Panc1 (cell line): ENCODE measurements at regions not wholly inside any gene's neighbourhood (a gene's known extent, or its start where the extent isn't known, plus 50 kb on each side); places are given as distances from the start of the nearest gene placed in this dataset.

Source experiments
- ATAC-seq: fragments of 200-7000 bp; cut with Tn5 transposase; 2 replicates; pipeline ENCODE4 v1.9.1; 2020; ENCODE audit warnings: mild to moderate bottlenecking, moderate library complexity
- BruUV-seq: library from RNA; stranded (reverse); fragments of 400-500 nt; replicated peaks from 2 replicates; lab custom pipeline; 2021; lab: Mats Ljungman, UMichigan
- CTCF ChIA-PET: fragments of 300-600 bp; sonication (Branson Sonifier 250); formaldehyde crosslinking; loops from one replicate; lab custom pipeline; 2022; ENCODE audit warnings: antibody characterized with exemption; lab: Charles Lee
- POLR2A ChIA-PET: fragments of 300-600 bp; sonication (Branson Sonifier 250); formaldehyde crosslinking; loops from one replicate; lab custom pipeline; 2022; ENCODE audit warnings: antibody characterized with exemption; lab: Charles Lee
- DNase-seq: peaks from one replicate; pipeline ENCODE4 v3.0.0-alpha.2; 2010; ENCODE audit warnings: low read depth, low spot score
- H3K27ac ChIP-seq: 2 replicates; pipeline ENCODE4 v1.5.1; 2011; ENCODE audit warnings: mild to moderate bottlenecking, low read length, inconsistent platforms
- H3K27me3 ChIP-seq: fragments of 200-500 bp; sonication (Bioruptor generic); 2 replicates; pipeline ENCODE4 v1.6.0; 2014; ENCODE audit warnings: low read length, inconsistent platforms; ENCODE audit not compliant: control insufficient read depth, insufficient read depth
- H3K36me3 ChIP-seq: fragments of 200-500 bp; sonication (Bioruptor generic); 2 replicates; pipeline ENCODE4 v1.5.1; 2014; ENCODE audit warnings: inconsistent platforms, mild to moderate bottlenecking, low read length, moderate library complexity; ENCODE audit not compliant: control insufficient read depth, insufficient read depth
- H3K4me1 ChIP-seq: 2 replicates; pipeline ENCODE4 v1.5.1; 2011; ENCODE audit warnings: inconsistent platforms, mild to moderate bottlenecking, low read length, moderate library complexity; ENCODE audit not compliant: control insufficient read depth, insufficient read depth
- H3K4me3 ChIP-seq, 2 experiments: 2 replicates each; pipeline ENCODE4 v1.5.1; 2011 to 2012; ENCODE audit warnings: low read depth in 2 of 2, low read length in 2 of 2, mild to moderate bottlenecking in 2 of 2, inconsistent platforms in 1 of 2, moderate library complexity in 1 of 2
- H3K9me3 ChIP-seq: fragments of 200-500 bp; sonication (Bioruptor generic); 2 replicates; pipeline ENCODE4 v1.5.1; 2014; ENCODE audit warnings: low read depth, mild to moderate bottlenecking, inconsistent platforms, low read length, moderate library complexity; ENCODE audit not compliant: control insufficient read depth, insufficient read depth
- CTCF ChIP-seq: fragments of 450-650 bp; IDR thresholded peaks from 2 replicates; pipeline ENCODE4 v1.5.1; 2017; ENCODE audit warnings: mild to moderate bottlenecking
- POLR2AphosphoS5 ChIP-seq: IDR thresholded peaks from 2 replicates; pipeline ENCODE4 v1.6.1; 2012; ENCODE audit warnings: mild to moderate bottlenecking, low read depth, low read length, moderate library complexity
- REST ChIP-seq, 2 experiments: IDR thresholded peaks; 2 replicates each; pipeline ENCODE4 v1.6.1; 2011 to 2012; ENCODE audit warnings: low read depth in 2 of 2, control low read depth in 1 of 2, low read length in 1 of 2, mild to moderate bottlenecking in 1 of 2, moderate library complexity in 1 of 2; ENCODE audit not compliant: insufficient read depth in 1 of 2
- SIN3A ChIP-seq: IDR thresholded peaks from 2 replicates; pipeline ENCODE4 v1.6.1; 2012; ENCODE audit warnings: low read depth, mild to moderate bottlenecking, low read length, moderate library complexity, borderline replicate concordance; ENCODE audit not compliant: insufficient read depth
- TCF7L2 ChIP-seq: IDR thresholded peaks from 2 replicates; pipeline ENCODE4 v1.6.1; 2011; ENCODE audit warnings: mild to moderate bottlenecking, low read depth, low read length, inconsistent platforms
- in situ Hi-C: cut with HindIII; loops from 2 replicates; pipeline ENCODE4 v1.10.0; 2016; ENCODE audit warnings: low sequenced_read_pairs, low pct_unique_long_range_greater_than_20kb
- intact Hi-C: fragments of 100-400 bp; cut with micrococcal nuclease; formaldehyde crosslinking; loops from one replicate; pipeline ENCODE4 v1.10.0; 2022; ENCODE audit not compliant: unreplicated experiment

- ChIA-PET POLR2A (no interaction called here), CTCF (no interaction called here)
- no peaks in the 10 kb centered on the region for H3K27me3 ChIP-seq
- H3K36me3 ChIP-seq: no peaks in the 10 kb centered on the region
- in situ Hi-C loops: no loop called here
- H3K4me3 ChIP-seq: no peak overlapping the region
- H3K27ac ChIP-seq: no peak overlapping the region
- intact Hi-C loops: no loop called here
- DNase-seq (no peak), ATAC-seq (no peak)
- TF ChIP-seq REST (IDR thresholded peaks at IDR 0.05; ENCODE audit: insufficient read depth in 1 of 2, low read depth in 2 of 2, low read length in 1 of 2) (no peak), POLR2AphosphoS5 (no peak), SIN3A (no peak), CTCF (no peak), TCF7L2 (no peak)
- H3K9me3 ChIP-seq: no peaks in the 10 kb centered on the region
- no peaks in the 10 kb centered on the region for H3K4me1 ChIP-seq
- no TSS peak for BruUV-seq
These were observed 127.2 kb downstream of the PAX1 start for GRCh38 chr20:21832442-21833385.

GRCh38 chr20:21826976-21827375, 121.5 kb downstream of the PAX1 start:
- Histone ChIP-seq H3K4me1 (no peaks in the 10 kb centered on the region), H3K36me3 (no peaks in the 10 kb centered on the region), H3K27ac (no peak overlapping the region), H3K4me3 (no peak overlapping the region), H3K9me3 (no peaks in the 10 kb centered on the region), H3K27me3 (no peaks in the 10 kb centered on the region)
- ChIA-PET POLR2A (no interaction called here), CTCF (no interaction called here)
- intact Hi-C loops (no loop called here), in situ Hi-C loops (no loop called here)
- ATAC-seq: no peak
- DNase-seq: no peak
- BruUV-seq: no TSS peak
- no peak for TF ChIP-seq CTCF
- TF ChIP-seq POLR2AphosphoS5: no peak
- no peak for TF ChIP-seq TCF7L2
- TF ChIP-seq REST (IDR thresholded peaks at IDR 0.05; ENCODE audit: insufficient read depth in 1 of 2, low read depth in 2 of 2, low read length in 1 of 2): no peak
- no peak for TF ChIP-seq SIN3A
